ENCODE measurements at regions not wholly inside any gene's neighbourhood (a gene's known extent, or its start where the extent isn't known, plus 50 kb on each side); places are given as distances from the start of the nearest gene placed in this dataset.
"Not testable (repeated sequence)": the region's sequence is repeated elsewhere in the genome, so short reads cannot be mapped to it uniquely, and the experiment has no call there.

DNA sequence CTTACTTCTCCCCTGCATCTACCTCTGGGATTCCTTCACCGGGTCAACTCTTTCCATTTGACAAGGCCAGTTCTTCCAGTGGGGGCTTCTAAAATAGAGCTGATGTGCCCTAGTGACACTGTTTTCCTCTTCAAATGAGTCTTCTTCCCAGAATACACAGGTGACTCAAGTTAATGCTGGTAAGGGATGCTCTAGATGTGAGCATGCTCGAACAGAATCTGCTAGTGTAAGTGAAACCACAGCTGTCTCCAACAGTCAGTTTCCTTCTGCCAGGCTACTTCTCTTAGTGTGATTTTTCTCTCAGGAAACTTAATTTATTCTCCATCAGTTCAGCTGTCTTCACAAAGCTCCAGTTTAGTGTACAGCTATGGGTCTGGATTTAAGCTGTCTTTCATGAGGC lies 194.9 kb upstream of the C1orf87 start:
- DNase-seq (ENCODE audit: low spot score): no peak

DNA sequence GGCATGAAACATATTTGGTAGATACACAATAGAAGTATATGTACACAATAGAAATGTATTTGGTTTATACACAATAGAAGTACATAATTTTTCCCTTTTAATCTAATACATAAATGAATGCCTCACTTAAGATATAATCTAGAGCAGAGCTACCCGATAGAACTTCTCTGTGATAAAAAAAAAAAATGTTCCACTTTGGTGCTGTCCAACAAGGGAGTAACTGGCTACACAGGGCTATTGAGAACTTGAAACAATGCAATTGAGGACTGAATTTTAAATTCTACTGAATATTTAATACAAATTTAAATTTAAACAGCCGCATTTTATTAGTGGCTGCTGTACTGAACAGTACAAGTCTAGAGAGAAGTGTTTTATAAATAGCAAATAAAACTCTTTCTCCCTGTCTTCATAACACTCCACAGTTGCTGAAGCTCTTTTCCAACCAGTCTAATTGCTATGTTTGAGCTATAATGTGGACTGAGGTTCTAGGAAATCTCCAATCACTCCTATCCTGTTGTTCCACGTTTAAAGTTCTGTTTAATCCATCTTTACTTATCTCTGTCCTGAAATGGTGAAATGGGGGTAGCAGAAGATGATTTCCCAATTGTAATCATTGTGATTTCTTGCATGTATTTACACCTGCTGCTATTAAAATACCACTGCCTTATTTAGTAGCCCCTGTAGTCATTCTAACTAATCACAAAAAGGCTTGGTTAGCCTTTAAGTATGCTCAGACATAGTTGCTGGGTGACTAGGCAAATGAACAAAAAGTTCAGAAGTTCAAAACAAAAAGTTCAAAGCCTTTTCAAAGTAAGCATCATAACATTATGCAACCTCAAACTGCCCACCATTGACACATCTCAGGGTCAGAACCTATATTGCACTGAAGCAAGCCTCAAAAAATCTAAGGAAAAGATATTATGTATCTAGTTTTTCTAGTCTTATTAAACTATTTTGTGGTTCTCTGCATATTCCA lies 192.3 kb upstream of the C1orf87 start:
- DNase-seq (ENCODE audit: low spot score): no peak

DNA sequence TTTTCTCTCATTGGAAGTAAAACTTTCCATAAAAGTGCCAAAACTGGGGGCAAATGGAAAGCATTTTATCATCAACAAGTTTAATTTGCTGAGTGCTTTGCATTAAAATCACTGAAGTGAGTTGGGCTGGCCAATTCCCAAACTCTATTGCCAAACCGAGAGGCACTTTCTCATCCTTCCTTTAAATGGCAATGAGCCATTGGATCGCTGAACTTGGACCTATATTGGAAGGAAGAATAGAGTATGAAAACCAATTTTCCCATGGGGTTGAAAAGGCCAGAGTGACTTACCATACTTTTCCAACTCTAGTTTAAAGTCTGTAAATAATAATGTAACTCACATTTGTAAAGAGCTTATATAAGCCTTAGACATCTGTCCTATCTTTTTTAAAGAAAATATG lies 189.1 kb upstream of the C1orf87 start:
- DNase-seq (ENCODE audit: low spot score): no peak

DNA sequence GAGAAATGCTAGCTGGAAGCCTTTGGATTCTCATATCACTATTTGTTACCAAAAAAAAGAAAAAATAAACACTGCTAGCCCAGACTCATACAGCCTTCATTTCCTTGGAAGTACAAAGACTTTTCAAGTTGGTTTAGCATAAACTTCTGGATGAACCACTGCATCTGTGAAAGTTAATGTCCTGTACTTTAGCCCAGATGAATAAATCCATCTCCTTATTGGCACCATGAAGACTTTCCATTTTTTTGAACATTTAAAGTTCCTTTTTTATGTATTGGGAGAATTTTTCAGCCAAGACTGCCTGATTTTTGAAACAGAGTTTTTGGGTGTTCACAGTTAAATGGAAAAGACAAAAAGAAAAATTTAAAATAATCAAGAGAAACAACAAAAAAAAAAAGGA lies 184.0 kb upstream of the C1orf87 start:
- DNase-seq (ENCODE audit: low spot score): no peak

DNA sequence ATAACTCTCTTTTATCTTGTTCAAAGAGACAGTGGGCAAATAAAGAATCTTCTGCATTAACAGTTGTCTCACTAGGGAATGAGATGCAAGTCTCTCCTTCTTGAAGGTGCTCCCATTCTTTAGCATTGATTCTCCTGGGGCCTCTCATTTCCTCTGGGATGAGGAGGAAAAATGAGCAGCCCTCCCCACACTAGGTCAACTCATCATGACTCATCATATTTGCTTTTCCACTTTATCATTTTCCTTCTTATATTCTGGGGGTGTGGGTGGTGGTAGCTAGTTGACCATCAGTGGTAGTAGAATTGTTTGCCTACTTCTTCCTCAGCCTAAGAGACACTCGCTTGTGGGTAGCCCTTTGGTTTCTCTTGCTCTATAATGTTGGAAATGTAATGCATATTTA lies 182.0 kb upstream of the C1orf87 start:
- no peak for DNase-seq (ENCODE audit: low spot score)

DNA sequence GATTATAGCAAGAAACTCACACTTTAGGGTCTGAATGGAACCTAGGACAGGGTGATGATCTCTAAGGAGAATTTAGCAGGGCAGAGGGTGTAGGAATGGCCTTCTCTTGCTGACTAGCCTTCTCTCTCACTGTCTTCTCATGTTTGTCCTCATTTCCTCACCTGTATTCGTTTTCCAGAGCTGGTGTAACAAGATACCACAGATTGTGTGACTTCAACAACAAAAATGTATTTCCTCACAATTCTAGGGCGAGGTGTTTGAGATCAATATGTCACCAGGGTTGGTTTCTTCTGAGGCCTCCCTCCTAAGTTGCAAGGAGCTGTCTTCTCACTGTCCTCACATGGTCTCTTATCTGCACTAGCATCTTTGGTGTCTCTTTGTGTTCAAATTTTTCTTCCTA lies 177.9 kb upstream of the C1orf87 start:
- no peak for DNase-seq (ENCODE audit: low spot score)

DNA sequence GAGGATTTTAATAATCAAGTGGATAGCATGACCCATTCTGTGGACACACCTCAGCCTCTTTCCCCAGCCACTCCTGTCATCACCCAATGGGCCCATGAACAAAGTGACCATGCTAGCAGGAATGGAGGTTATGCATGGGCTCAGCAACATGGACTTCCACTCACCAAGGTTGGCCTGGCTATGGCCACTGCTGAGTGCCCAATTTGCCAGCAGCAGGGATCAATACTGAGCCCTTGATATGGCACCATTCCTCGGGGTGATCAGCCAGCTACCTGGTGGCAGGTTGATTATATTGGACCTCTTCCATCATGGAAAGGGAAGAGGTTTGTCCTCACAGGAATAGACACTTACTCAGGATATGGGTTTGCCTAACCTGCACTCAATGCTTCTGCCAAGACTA lies 173.9 kb upstream of the C1orf87 start:
- not testable (repeated sequence) for DNase-seq (ENCODE audit: low spot score)

DNA sequence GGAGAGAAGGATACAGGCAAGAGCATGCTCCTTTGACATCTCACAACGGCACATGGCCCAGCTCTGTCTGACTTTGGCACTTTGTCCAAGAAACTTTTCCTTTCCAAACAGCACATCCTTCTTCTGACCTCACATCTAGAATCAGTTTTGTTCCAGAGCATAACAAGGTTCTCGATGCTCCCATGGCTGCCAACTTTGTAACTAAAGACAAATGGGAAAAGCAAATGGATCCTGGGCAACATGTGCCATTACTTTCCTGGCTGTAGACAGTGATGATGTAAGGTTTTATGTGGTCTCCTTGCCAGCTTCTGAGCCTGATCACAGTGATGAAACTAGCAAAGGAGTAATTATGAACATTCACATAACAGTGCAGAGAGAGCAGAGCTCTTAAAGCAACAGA lies 171.8 kb upstream of the C1orf87 start:
- DNase-seq (ENCODE audit: low spot score): no peak

DNA sequence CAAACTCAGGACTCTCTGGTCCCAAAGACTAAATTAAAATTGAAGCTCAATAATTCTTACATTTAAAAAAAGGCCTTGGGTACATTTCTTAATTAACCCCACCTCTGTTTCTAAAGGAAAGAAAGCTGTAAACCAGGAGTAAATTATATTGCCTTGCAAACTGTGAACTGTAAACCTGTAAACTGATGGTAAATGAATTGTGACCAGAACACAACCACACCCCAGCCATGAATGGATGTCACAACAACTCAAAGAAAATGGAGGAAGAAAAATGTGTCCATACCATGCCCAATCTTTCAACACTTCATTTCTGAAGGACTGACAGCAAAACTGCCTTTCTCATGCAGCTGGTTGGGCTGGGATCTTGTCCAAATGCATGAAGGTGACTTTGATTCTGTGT lies 171.3 kb upstream of the C1orf87 start:
- no peak for DNase-seq (ENCODE audit: low spot score)

DNA sequence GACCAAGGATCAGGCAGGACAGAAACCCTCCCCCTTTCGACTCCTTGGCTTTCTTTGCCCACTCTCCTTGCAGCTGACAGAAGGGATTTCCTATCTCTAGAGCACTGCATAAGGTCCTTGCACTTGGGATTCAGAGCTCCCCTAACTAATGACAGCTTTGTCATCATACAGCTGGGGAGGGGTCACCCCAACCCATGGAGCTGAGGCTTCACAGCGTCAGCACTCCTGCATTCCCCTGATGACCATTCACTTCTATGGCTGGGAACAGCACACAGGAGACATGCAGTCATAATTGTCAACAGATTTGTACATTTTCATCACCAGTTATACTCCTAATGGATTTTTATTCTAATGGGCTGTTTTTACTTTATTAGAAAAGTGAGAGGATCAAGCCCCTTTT lies 161.7 kb upstream of the C1orf87 start:
- no peak for DNase-seq (ENCODE audit: low spot score)

DNA sequence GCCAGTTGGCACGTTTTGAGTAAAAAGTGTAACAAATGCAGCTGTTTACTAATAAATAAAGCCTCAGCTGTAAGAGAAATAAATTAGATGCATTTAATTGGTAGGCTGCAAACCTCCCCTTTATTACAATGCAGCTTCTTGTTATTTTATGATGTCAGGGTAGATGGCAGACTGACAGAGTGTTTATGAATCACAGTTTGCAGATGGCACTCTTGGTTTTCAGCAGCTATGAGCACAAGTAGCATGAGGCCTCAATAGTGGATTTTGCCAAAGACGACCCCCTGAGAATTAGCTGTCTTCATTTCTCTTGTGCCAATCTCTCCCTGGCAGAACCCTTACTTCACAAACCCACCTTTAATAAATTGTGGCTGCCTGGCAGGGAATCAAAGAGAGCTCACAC lies 161.2 kb upstream of the C1orf87 start:
- DNase-seq (ENCODE audit: low spot score): no peak

DNA sequence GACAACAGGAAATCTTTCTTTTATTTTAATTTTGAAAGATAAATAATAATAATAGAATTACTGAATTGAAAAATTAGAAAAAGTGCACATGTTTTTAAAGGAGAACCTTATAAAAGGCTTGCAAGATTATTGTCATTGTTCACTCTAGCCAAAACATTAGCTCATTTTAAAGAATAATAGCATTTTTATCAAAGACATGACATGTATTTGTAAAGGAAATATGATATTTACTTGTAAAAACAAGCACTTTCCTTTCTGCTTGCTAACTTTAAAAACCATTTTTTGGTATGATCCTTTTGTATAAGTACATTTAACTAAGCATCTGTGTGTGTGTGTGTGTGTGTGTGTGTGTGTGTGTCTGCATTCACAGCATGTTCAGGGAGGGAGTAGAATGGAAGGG lies 156.3 kb upstream of the C1orf87 start:
- no peak for DNase-seq (ENCODE audit: low spot score)

DNA sequence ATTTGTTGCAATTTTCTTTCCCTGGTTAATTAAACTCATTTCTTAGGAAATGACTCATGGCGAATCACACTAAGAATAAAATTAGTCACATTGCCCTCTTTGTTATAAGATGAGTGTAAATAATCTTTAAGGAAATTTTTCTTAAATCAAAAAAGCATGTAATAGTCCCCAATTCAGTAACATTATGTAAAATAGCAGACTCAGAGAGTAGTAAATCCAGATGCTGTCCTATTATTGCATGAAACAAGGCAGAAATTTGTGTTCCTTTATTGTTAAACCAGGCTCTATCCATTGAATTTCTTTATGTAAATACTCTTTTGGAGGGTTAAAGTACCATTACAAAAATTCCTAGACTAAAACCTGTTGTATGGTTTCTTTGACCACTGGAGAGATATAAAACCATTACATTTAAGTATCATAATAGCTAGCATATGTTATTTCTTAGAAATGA lies 154.5 kb upstream of the C1orf87 start:
- DNase-seq (ENCODE audit: low spot score): no peak

DNA sequence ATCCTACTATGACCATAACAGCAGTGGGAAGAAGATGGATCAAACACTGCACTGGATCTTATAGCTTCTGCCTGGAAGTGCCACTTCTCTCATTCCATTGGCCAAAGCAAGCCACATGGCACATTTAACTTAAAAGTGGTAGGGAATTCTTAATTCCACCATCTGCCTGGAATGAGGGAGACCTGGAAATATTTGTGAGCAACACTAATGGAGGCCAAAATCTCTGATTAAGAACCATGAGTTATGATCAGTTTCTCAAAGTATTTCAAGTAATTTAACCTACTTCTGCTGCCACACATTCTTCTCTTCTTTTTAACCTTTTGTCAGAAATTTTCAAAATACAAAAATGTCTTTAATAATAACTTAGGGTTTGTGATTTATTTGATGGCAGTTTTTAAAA lies 154.0 kb upstream of the C1orf87 start:
- DNase-seq (ENCODE audit: low spot score): no peak

DNA sequence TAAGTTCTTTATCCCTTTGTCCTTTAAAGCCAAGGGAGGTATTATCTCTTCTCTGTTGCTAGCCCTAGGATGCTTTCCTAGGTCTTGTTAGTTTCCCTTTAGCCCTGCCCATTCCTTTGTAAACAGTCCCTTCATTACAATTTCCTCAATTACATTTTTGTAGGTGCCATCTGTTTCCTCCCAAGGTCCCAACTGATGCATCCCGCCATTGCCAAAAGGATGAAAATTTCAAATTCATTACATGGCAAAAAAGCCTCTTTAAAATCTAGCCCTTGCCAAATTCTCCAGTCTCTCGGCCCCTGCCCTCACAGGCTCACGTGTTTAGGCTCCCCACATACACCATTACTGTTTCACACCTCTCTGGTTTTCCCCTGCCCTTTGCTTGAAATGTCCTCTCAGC lies 151.9 kb upstream of the C1orf87 start:
- no peak for DNase-seq (ENCODE audit: low spot score)

DNA sequence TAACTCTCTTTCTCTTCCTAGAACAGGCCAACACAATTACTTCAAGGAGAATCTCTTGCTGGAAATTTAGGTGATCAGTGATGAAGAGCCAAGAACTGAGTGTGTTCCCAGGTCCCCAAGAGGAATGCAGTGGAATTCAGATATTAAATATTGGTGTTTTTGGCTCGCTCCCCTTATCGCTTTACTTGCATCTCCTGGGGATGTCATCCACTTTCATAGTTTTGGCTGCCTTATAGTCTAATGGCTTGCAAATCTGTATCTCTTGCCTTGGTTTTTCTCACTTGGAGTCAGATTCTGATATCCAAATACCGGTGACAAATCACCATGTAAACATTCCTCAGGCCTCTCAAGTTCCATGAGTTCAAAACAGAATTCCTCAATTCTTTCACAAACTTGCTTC lies 151.0 kb upstream of the C1orf87 start:
- DNase-seq (ENCODE audit: low spot score): no peak

DNA sequence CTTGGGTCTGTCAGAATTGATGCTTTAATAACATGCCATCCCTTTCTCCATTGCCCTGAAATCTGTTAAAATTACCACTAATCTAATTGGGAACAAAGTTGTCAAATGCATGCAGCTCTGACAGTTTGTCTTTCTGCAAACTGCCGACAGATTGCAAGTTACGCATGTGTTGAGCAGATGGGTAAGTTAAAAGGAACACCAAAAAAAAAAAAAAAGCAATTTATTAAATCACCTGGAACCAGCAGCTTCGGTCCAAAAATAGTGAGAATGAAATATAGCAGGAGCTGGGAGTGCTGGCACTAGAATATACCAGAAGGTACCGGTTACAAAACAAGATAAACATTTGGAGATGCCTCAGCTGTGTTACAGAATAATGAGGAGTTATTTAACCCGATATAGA lies 149.6 kb upstream of the C1orf87 start:
- no peak for DNase-seq (ENCODE audit: low spot score)

DNA sequence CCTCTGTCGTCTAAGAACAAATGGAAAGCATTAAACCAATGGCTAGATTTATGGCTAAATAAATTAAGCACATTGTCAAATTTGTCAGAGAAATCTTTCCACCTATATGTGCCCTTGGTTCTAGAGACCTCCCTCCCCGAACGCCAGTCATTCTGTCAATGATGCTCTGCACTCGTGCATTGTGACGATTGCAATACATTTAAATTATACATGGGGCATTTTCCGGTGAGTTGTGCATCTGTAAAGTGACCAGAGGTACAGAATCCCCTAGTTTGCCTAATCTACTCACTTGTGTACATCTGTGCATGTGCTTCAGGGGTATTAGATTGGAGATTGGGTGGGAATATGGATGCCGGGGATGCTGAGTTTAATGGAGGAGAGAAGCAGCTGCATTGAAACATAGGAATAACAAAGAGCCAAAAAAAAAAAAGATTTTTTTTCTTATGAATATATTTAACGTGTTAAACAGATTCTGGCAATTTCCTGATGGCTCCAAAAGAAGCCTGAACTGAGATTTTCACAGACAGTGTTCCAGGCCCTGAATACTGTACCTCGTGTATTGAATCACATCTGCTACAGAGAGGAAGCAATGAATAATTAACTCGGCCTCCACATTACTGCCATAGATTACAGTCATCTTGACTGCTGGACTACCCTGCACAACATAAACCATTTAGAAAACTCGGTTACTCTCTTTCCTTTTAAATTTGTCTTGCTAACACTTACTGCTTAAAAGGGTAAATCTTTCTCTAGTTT lies 149.0 kb upstream of the C1orf87 start:
- no peak for DNase-seq (ENCODE audit: low spot score)

DNA sequence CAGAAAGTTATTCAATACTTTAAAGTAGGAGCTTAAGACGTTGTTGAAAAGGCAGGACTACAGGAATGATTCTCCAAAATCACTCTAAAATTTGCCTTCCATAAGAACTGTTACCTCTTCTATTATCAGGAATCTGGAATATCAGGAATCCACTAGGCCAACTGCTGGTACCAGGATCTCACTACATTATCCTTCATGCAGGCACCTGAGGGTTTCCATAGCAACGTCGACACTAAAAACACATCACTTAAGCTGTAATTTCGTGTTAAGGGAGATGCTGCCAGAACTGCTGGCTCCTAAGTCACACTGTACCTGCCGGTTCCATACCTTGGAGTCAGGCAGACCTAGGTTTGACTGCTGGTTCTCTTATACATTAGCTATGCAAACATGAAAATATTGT lies 139.7 kb upstream of the C1orf87 start:
- DNase-seq (ENCODE audit: low spot score): no peak

DNA sequence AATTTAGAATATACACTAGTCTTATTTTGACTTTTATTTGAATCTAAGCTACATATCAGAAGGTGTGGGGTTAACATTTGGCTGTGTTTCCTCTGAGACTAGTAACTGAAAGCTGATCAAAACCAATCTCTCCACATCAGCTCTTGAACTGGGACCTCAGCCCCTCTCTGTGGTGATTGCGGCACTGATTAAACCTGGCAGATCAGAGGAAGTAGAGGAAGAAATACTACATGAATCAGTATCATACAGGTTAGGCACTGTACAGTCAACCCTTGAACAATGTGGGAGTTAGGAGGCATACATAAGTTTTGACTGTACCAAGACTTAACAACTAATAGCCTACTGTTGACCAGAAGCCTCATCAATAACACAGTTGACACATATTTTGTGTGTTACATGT lies 122.5 kb upstream of the C1orf87 start:
- no peak for DNase-seq (ENCODE audit: low spot score)

DNA sequence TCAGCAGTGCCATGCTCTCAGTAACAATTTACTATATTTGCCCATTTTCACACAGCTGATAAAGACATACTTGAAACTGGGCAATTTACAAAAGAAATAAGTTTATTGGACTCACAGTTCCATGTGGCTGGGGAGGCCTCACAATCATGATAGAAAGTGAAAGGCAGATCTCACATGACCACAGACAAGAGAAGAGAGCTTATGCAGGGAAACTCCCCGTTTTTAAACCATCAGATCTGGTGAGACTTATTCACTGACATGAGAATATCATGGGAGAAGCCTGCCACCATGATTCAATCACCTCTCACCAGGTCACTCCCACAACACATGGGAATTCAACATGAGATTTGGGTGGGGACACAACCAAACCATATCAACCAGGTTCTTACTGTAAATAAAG lies 112.1 kb upstream of the C1orf87 start:
- DNase-seq (ENCODE audit: low spot score): no peak

DNA sequence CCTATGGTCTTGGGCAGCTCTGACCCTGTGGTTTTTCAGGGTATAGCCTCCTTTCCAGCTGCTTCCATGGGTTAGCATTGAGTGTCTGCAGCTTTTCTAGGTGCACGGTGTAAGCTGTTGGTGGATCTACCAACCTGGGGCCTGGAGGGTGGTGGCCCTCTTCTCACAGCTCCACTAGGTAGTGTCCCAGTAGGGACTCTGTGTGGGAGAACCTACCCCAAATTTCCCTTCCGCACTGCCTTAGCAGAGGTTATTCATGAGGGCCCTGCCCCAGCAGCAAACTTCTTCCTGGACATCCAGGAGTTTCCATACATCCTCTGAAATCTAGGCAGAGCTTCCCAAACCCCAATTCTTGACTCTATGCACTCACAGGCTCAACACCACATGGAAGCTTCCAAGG lies 111.0 kb upstream of the C1orf87 start:
- no peak for DNase-seq (ENCODE audit: low spot score)

DNA sequence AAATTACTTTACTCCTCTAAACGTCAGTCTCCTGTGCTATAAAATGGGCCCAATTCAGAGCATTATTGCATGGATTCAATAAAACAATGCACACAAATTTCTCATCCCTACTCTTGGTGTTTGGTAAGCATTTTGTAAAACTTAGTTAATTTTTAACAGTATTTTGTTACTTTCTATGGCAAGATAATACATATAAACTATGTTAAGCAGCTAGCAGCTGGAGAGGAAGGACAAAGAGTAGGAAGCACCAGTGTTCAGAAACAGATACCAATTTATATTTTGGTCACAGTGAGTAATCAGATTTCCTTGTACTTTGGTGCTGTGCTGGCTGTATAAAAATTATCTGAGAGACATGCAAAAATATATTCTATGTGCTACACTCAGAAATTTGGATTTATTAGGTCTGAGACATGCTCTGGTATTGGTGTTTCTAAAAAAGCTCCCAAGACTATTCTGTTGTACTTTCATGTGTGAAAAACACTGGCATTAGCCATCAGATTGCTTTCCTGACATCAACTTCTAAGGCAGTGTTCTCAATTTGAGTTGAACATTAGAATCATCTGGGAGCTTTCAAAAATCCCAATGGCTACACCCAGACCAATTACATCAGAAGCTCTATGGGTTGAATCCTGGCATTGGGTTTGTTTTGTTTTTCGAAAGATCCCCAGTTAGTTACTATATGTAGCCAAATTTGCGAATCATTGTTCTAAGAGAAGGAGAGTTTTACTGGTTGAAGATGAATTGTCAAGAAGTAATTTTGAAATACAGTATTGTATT lies 100.3 kb upstream of the C1orf87 start:
- DNase-seq (ENCODE audit: low spot score): no peak

Measured in HuH-7.5 (cell line).